Endothelial cell of umbilical vein (primary cell): ENCODE measurements at regions not wholly inside any gene's neighbourhood (a gene's known extent, or its start where the extent isn't known, plus 50 kb on each side); places are given as distances from the start of the nearest gene placed in this dataset.

Source experiments
- EZH2 ChIP-seq: IDR thresholded peaks from 2 replicates; pipeline ENCODE4 v1.6.1; 2012; ENCODE audit warnings: borderline replicate concordance, low read depth, mild to moderate bottlenecking, moderate library complexity, low read length, inconsistent platforms; ENCODE audit not compliant: severe bottlenecking
- FOS ChIP-seq: IDR thresholded peaks from 2 replicates; pipeline ENCODE4 v1.6.1; 2011; ENCODE audit warnings: mild to moderate bottlenecking, low read length, moderate library complexity, borderline replicate concordance; ENCODE audit not compliant: insufficient read depth
- MYC ChIP-seq: IDR thresholded peaks from one replicate; pipeline ENCODE4 v1.6.1; 2011; ENCODE audit warnings: mild to moderate bottlenecking, low read depth, low read length
- POLR2A ChIP-seq: IDR thresholded peaks from 2 replicates; pipeline ENCODE4 v1.6.1; 2012; ENCODE audit warnings: low read depth, mild to moderate bottlenecking, control low read depth, low read length
- POLR2AphosphoS5 ChIP-seq: IDR thresholded peaks from 2 replicates; pipeline ENCODE4 v1.6.1; 2012; ENCODE audit warnings: low read depth, mild to moderate bottlenecking, control low read depth, low read length, moderate library complexity; ENCODE audit not compliant: insufficient read depth
- TF ChIP-seq, protein P1 (sequence below), 2 donors: IDR thresholded peaks; 1 replicate in 1 of 2; 2 replicates in 1 of 2; pipeline ENCODE4 v1.5.1; 2011; ENCODE audit warnings: low read length in 2 of 2, mild to moderate bottlenecking in 2 of 2, moderate library complexity in 2 of 2, control low read depth in 1 of 2, inconsistent platforms in 1 of 2, low read depth in 1 of 2; ENCODE audit not compliant: insufficient read depth in 1 of 2; ENCODE audit errors: extremely low read depth in 1 of 2

DNA sequence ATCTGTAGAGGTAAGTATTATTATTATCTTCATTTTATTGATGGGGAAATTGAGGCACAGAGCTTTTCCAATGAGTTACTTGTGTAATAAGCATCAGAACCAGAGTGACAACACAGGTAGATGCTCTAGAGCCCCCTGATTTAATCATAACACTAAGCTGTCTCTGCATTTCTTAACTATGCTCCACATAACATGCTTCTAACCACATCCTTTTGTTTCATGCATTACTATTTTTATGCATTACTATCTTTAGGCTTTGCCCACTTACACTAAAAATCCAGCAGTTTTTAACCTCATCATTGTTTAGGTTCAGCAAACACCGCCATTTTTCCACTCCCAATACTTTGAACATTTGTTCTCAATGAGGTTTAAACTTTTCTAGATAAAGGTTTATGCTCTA, 1900.8 kb upstream of the PCDH10 start:
- TF ChIP-seq, protein P1, sequence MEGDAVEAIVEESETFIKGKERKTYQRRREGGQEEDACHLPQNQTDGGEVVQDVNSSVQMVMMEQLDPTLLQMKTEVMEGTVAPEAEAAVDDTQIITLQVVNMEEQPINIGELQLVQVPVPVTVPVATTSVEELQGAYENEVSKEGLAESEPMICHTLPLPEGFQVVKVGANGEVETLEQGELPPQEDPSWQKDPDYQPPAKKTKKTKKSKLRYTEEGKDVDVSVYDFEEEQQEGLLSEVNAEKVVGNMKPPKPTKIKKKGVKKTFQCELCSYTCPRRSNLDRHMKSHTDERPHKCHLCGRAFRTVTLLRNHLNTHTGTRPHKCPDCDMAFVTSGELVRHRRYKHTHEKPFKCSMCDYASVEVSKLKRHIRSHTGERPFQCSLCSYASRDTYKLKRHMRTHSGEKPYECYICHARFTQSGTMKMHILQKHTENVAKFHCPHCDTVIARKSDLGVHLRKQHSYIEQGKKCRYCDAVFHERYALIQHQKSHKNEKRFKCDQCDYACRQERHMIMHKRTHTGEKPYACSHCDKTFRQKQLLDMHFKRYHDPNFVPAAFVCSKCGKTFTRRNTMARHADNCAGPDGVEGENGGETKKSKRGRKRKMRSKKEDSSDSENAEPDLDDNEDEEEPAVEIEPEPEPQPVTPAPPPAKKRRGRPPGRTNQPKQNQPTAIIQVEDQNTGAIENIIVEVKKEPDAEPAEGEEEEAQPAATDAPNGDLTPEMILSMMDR (IDR thresholded peaks at IDR 0.05; ENCODE audit: extremely low read depth in 1 of 2, insufficient read depth in 1 of 2, low read depth in 1 of 2, low read length in 2 of 2): no peak
- no peak for TF ChIP-seq POLR2A
- TF ChIP-seq EZH2: no peak
- no peak for TF ChIP-seq MYC
- TF ChIP-seq POLR2AphosphoS5: no peak
- no peak for TF ChIP-seq FOS
